Stimulated activated CD4-positive, alpha-beta T cell treated with anti-CD3 and anti-CD28 coated beads, Interleukin-4, amount 100 ng/mL, for 4 hours (primary cell): ENCODE measurements at regions not wholly inside any gene's neighbourhood (a gene's known extent, or its start where the extent isn't known, plus 50 kb on each side); places are given as distances from the start of the nearest gene placed in this dataset.
A peak's percentile ranks its signal among the peaks of the same experiment; 100 is the strongest.

Experiments used
- DNase-seq, 2 experiments: peaks; one replicate each; pipeline ENCODE4 v3.0.0-alpha.2; 2020

- no peak for DNase-seq
Observed at GRCh38 chr16:17538927-17539326, 68.2 kb upstream of the XYLT1 start.

- DNase-seq, result no peak
Observed at GRCh38 chr16:17532338-17532995, 61.7 kb upstream of the XYLT1 start.

- peak in 1 of 2 experiments; percentile 3 for DNase-seq
Observed at GRCh38 chr16:17529982-17530760, 59.4 kb upstream of the XYLT1 start.

- no peak for DNase-seq
Observed at GRCh38 chr16:17526956-17527937, 56.5 kb upstream of the XYLT1 start.

GRCh38 chr16:17524656-17525055, 53.9 kb upstream of the XYLT1 start:
- DNase-seq, result no peak

- no peak for DNase-seq
Observed at GRCh38 chr16:17520561-17520960, 49.8 kb upstream of the XYLT1 start.
